WERI-Rb-1 (cell line): ENCODE measurements at regions not wholly inside any gene's neighbourhood (a gene's known extent, or its start where the extent isn't known, plus 50 kb on each side); places are given as distances from the start of the nearest gene placed in this dataset.

ENCODE experiments used
- DNase-seq: peaks from one replicate; pipeline ENCODE4 v3.0.0-alpha.2; 2020
- H3K27ac ChIP-seq: fragments of 250-450 bp; sonication (Bioruptor Pico); 2 replicates; pipeline ENCODE4 v1.5.1; 2020; ENCODE audit warnings: mild to moderate bottlenecking, moderate library complexity
- H3K27me3 ChIP-seq: fragments of 250-450 bp; sonication (Bioruptor Pico); 2 replicates; pipeline ENCODE4 v1.5.1; 2021; ENCODE audit warnings: mild to moderate bottlenecking, low read depth, moderate library complexity; ENCODE audit not compliant: insufficient read depth, severe bottlenecking
- H3K36me3 ChIP-seq: fragments of 250-450 bp; sonication (Bioruptor Pico); 2 replicates; pipeline ENCODE4 v1.5.1; 2020; ENCODE audit warnings: mild to moderate bottlenecking, moderate library complexity
- H3K4me3 ChIP-seq: 2 replicates; pipeline ENCODE4 v1.5.1; 2011; ENCODE audit warnings: low read depth, mild to moderate bottlenecking, control low read depth, low read length
- H3K9me3 ChIP-seq: fragments of 250-450 bp; sonication (Bioruptor Pico); 2 replicates; pipeline ENCODE4 v1.5.1; 2021; ENCODE audit warnings: mild to moderate bottlenecking, moderate library complexity; ENCODE audit not compliant: severe bottlenecking
- TF ChIP-seq, protein P1 (sequence below): IDR thresholded peaks from 2 replicates; pipeline ENCODE4 v1.5.1; 2011; ENCODE audit warnings: low read depth, mild to moderate bottlenecking, control low read depth, inconsistent platforms, low read length

DNA sequence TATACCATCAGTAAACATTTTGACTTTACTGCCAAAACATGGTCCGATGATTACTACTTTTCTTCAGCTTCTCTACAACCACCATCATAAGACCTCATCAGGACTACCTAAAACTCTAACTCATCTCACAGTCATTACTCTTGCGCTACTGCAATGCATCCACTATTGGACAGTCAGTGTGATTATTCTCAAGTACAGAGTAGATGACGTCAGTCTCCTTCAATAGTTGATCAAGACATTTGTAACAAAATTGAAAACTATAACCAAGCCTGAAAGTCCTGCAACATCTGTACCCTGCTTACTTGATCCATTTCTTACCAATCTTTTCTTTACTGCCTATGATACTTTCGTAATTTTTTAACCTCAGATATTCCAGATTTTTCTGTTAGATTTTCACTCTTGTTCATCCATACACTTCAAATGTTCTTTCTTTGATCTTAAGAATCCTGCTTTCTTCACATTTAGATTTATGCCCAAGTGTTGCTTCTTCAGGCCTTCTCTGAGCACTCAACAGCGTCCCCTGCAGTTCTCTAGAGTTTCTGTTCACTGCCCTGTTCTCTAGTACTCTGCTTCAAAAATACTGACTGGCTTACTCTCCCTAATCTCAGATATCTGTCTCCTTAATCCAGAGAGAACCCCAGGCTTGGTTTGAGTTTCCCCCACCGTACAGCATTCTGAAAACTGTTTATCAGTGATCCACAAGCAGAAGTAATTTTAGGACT lies 1517.6 kb downstream of the STIM2 start:
- no peak overlapping the region for H3K4me3 ChIP-seq
- TF ChIP-seq, protein P1, sequence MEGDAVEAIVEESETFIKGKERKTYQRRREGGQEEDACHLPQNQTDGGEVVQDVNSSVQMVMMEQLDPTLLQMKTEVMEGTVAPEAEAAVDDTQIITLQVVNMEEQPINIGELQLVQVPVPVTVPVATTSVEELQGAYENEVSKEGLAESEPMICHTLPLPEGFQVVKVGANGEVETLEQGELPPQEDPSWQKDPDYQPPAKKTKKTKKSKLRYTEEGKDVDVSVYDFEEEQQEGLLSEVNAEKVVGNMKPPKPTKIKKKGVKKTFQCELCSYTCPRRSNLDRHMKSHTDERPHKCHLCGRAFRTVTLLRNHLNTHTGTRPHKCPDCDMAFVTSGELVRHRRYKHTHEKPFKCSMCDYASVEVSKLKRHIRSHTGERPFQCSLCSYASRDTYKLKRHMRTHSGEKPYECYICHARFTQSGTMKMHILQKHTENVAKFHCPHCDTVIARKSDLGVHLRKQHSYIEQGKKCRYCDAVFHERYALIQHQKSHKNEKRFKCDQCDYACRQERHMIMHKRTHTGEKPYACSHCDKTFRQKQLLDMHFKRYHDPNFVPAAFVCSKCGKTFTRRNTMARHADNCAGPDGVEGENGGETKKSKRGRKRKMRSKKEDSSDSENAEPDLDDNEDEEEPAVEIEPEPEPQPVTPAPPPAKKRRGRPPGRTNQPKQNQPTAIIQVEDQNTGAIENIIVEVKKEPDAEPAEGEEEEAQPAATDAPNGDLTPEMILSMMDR: peak; percentile 20; the same call in 1 of the 2 replicates
- H3K27ac ChIP-seq: no peak overlapping the region
- H3K27me3 ChIP-seq: no peaks in the 10 kb centered on the region
- peaks cover 3% of the 10 kb centered on the region for H3K9me3 ChIP-seq
- no peak for DNase-seq
- H3K36me3 ChIP-seq: no peaks in the 10 kb centered on the region

DNA sequence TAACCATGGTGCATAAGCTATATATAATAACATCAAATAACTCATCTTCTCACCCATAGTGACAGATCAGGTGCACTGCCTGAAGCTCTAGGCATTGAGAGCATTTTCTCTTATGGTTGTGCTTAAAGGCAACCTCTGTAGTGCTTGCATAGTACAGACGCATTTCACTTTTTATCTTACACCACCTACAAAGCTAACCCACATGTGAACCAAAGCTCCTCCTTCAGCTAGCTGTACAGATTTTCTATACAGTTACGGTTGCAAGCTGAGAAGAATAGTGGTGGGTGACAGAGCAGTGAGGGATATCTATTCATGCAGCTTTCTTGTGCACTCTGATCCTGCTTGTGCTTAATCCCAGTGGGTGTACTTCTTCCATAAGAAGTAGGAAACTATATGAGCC lies 1525.2 kb downstream of the STIM2 start:
- no peaks in the 10 kb centered on the region for H3K36me3 ChIP-seq
- no peak overlapping the region for H3K4me3 ChIP-seq

DNA sequence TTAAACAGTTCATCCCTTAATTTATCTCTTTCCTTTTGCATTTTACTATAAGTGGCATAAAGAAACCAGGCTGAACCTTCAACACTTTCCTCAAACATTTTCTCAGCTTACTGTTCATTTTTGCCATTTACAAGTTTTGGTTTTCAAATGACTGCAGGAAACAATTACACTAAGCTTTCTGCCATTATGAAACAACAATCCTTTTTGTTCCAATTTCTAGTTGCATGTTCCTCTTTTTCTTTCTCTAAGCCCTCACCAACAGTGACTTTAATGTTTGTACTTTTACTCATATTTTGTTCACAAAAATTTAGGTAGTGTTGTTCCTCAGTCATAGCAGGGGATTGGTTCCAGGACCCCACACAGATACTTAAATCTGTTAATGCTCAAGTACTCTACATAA lies 1526.1 kb downstream of the STIM2 start:
- Histone ChIP-seq H3K36me3 (no peaks in the 10 kb centered on the region), H3K4me3 (no peak overlapping the region), H3K9me3 (no peaks in the 10 kb centered on the region), H3K27ac (no peak overlapping the region), H3K27me3 (no peaks in the 10 kb centered on the region)
- TF ChIP-seq, protein P1: no peak
- DNase-seq: no peak

More for the DNA sequence above, 1525.2 kb downstream of the STIM2 start:
- DNase-seq: peak; percentile 6
- H3K27ac ChIP-seq: no peak overlapping the region
- TF ChIP-seq, protein P1: no peak
- peaks cover 3% of the 10 kb centered on the region for H3K9me3 ChIP-seq
- H3K27me3 ChIP-seq: no peaks in the 10 kb centered on the region

DNA sequence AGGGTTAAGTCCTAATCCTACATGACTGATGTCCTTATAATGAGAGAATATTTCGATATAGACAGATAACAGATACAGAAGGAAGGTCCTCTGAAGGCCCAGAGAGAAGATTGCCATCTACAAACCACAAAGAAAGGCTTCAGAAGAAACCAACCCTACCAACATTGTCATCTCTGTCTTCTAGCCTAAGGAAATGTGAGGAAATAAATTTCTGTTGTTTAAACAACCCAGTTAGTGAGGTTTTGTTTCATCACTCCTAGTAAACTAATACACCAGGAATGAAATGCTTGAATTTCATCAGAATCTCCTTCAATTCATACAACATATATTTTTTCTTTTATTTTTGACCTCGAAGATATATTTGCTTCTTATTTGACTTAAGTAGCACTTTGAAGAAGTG lies 1527.8 kb downstream of the STIM2 start:
- H3K27me3 ChIP-seq: no peaks in the 10 kb centered on the region
- no peak overlapping the region for H3K4me3 ChIP-seq
- H3K36me3 ChIP-seq: no peaks in the 10 kb centered on the region
- H3K9me3 ChIP-seq: no peaks in the 10 kb centered on the region
- no peak for DNase-seq
- TF ChIP-seq, protein P1: no peak
- H3K27ac ChIP-seq: no peak overlapping the region

DNA sequence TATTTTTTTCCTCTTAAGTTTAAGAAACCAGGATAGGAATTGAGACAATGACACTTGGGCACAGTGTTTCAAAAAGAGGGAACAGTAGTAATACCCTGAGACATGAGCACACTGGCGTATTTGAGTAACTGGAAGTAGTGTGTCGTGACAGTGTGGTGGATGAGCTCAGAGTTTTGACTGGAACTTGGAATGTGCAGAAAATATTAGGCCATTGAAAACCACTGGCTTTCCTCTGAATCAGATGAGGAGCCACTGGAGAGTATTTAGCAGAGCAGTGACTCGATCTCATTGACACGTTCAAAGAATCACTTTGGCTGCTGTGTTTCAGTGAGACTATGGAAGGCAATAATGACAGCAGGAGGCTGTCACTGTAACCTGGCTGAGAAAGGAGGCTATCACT lies 1531.2 kb downstream of the STIM2 start:
- TF ChIP-seq, protein P1: no peak
- no peaks in the 10 kb centered on the region for H3K9me3 ChIP-seq
- no peak overlapping the region for H3K4me3 ChIP-seq
- no peaks in the 10 kb centered on the region for H3K27me3 ChIP-seq
- no peak for DNase-seq
- no peak overlapping the region for H3K27ac ChIP-seq
- H3K36me3 ChIP-seq: no peaks in the 10 kb centered on the region

DNA sequence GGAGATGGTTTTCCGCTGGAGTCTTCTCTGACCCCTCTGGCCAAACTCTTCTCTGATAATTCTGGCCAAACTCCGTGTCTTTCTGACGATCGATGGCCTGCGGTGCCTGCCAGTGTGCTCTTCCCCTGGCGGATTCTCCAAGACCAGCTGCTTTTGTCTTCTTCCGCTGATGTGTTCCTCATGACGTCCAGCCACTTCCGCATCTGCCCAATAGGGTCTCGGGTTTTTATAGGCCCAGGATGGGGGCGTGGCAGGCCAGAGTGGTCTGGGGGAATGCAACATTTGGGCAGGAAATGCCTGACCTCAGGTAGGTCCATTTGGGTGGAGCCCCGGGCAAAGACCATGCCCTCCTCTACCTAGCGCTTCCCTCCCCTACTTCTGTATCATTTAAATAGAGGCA lies 1542.1 kb downstream of the STIM2 start:
- Histone ChIP-seq H3K27ac (no peak overlapping the region), H3K27me3 (no peaks in the 10 kb centered on the region), H3K4me3 (no peak overlapping the region), H3K36me3 (no peaks in the 10 kb centered on the region), H3K9me3 (no peaks in the 10 kb centered on the region)
- TF ChIP-seq, protein P1: no peak
- no peak for DNase-seq
